Subcutaneous abdominal adipose tissue (tissue), 5 donors: ENCODE measurements at regions not wholly inside any gene's neighbourhood (a gene's known extent, or its start where the extent isn't known, plus 50 kb on each side); places are given as distances from the start of the nearest gene placed in this dataset.

ENCODE experiments used
- H3K27ac ChIP-seq: one replicate; pipeline ENCODE4 v1.7.0; 2013; ENCODE audit warnings: low read depth, mild to moderate bottlenecking, inconsistent platforms, low read length, moderate library complexity
- H3K27me3 ChIP-seq, 5 donors: one replicate each; pipeline ENCODE4 v1.7.0; 2013; ENCODE audit warnings: low read length in 5 of 5, inconsistent platforms in 1 of 5; ENCODE audit not compliant: control insufficient read depth in 5 of 5, insufficient read depth in 4 of 5
- H3K36me3 ChIP-seq, 5 donors: one replicate each; pipeline ENCODE4 v1.7.0; 2013; ENCODE audit warnings: low read length in 5 of 5; ENCODE audit not compliant: control insufficient read depth in 5 of 5, insufficient read depth in 5 of 5
- H3K4me1 ChIP-seq, 5 donors: one replicate each; pipeline ENCODE4 v1.7.0; 2013; ENCODE audit warnings: low read length in 5 of 5, mild to moderate bottlenecking in 3 of 5, moderate library complexity in 1 of 5; ENCODE audit not compliant: control insufficient read depth in 5 of 5, insufficient read depth in 5 of 5
- H3K4me3 ChIP-seq, 5 donors: one replicate each; pipeline ENCODE4 v1.7.0; 2013; ENCODE audit warnings: low read length in 5 of 5, low read depth in 1 of 5
- H3K9ac ChIP-seq, 5 donors: one replicate each; pipeline ENCODE4 v1.7.0; 2013; ENCODE audit warnings: low read length in 5 of 5, mild to moderate bottlenecking in 4 of 5, moderate library complexity in 3 of 5
- H3K9me3 ChIP-seq, 5 donors: one replicate each; pipeline ENCODE4 v1.7.0; 2013; ENCODE audit warnings: low read length in 5 of 5; ENCODE audit not compliant: control insufficient read depth in 5 of 5
- donor health status: healthy.
- donor health status: healthy.
- donor health status: healthy.
- donor health status: healthy.
- donor health status: healthy.

DNA sequence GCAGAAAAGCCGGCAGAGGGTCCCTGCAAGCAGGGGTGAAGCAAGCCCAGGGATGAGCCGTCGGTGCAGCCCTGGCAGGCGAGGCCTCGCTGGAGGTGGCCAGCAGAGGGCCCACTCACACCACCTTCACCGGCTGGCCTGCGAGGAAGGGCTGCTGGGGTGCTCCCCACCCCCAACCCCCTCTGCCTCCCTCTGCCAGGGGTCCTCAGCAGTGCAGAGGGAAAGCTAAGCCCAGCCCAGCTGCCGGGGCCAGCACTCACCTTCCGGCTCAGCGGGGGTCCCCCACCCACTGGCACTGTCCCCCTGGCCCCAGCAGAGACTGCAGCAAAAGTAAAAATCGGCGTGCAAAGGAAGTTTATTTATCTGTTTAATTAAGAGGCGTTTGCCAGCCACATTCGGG, 113.4 kb downstream of the ENGASE start:
- Histone ChIP-seq H3K36me3 (no peaks in the 10 kb centered on the region), H3K9ac (no peak overlapping the region), H3K9me3 (no peaks in the 10 kb centered on the region), H3K27me3 (peaks cover 58 to 90% (median 77%) of the 10 kb centered on the region in 5 donors), H3K27ac (no peak overlapping the region), H3K4me3 (no peak overlapping the region), H3K4me1 (peaks cover 0 to 8% (median 3%) of the 10 kb centered on the region in 5 donors)

DNA sequence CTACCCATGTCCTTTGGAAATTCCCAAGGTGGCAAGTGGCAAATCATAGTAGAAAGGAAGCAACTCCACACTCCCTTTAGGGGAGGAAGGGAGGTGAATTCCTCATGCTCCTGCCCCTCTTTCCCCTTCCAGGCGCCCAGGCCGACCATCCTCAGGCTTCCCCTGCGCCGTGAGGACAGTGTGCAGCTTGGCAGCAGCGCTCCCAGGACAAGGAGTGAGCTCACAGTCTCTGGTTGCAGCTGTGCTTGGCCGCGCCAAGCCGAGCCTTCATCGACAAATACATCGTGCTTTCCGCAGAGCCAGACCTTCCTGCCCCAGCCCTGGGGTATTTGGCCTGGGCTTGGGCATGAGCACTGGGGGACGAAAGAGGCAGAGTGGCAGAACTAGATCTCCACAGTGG, 112.6 kb downstream of the ENGASE start:
- H3K4me1 ChIP-seq = peaks cover 0 to 8% (median 3%) of the 10 kb centered on the region in 5 donors
- H3K9ac ChIP-seq = no peak overlapping the region
- H3K4me3 ChIP-seq = no peak overlapping the region
- H3K9me3 ChIP-seq = no peaks in the 10 kb centered on the region
- H3K27ac ChIP-seq = no peak overlapping the region
- H3K27me3 ChIP-seq = peaks cover 52 to 81% (median 70%) of the 10 kb centered on the region in 5 donors
- H3K36me3 ChIP-seq = no peaks in the 10 kb centered on the region

DNA sequence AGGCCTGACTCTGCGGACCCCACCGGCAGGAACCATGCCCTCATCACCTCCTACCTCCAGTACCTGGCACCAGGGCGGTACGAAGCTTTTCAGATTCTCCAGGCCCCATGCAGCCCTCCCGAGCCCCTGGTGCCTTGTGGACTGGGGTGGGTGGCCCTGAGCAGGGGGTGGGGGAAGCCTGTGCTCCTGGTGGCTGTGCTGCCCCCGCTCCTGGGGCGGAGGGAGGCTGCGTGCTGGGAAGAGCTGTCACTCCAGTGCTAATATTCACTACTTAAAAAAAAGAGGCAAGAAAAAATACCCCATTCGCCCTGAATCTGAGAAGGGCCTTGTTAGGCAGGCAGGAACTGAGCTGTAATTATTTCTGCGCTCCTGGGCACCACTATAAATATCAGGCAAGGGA, 111.8 kb downstream of the ENGASE start:
- H3K27me3 ChIP-seq = peaks cover 44 to 76% (median 71%) of the 10 kb centered on the region in 5 donors
- no peak overlapping the region for H3K9ac ChIP-seq
- H3K27ac ChIP-seq = no peak overlapping the region
- H3K9me3 ChIP-seq = no peaks in the 10 kb centered on the region
- H3K4me3 ChIP-seq = no peak overlapping the region
- H3K36me3 ChIP-seq = no peaks in the 10 kb centered on the region
- H3K4me1 ChIP-seq = peaks cover 0 to 8% (median 3%) of the 10 kb centered on the region in 5 donors

DNA sequence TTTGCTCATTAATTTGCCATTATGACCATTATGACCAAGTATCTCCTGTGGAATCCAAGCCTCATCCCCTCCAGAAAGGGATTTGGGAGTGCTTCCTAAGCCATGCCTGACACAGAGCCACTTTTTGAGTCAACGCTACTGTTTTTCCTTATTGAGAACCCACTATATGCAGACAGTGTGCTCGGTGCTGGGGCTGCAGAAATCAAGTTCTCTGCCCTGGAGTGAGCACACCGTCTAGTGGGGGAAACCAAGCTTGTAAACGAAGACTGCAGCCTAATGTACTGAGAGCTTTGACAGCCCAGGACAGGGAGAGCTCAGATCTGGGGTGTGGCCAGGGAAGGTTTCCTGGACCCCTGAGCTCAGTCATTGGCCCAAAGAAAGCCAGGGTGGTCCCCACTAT, 111.0 kb downstream of the ENGASE start:
- Histone ChIP-seq H3K27ac (no peak overlapping the region), H3K9ac (no peak overlapping the region), H3K4me1 (peaks cover 0 to 8% (median 3%) of the 10 kb centered on the region in 5 donors), H3K4me3 (no peak overlapping the region), H3K27me3 (peaks cover 37 to 76% (median 71%) of the 10 kb centered on the region in 5 donors), H3K36me3 (no peaks in the 10 kb centered on the region), H3K9me3 (no peaks in the 10 kb centered on the region)

DNA sequence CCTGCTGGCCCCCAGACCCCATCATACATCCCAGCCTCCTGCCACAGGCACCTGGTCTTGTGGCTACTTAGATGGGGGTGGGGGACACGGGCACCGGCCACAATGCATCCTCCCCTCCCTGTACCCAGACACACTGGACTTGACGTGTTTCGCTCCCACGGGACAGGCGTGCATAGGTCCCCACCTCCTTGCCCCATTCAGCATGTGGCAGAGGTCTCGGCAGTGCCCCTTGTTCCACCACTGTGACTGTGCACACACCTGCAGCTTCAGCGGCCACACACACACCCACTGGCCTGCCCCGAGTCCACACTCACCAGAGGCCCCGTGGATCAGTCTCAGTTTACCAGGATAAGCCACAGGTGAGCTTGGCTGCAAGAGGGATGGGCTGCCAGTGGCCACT, 109.6 kb downstream of the ENGASE start:
- Histone ChIP-seq H3K9me3 (no peaks in the 10 kb centered on the region), H3K9ac (no peak overlapping the region), H3K36me3 (no peaks in the 10 kb centered on the region), H3K27ac (no peak overlapping the region), H3K27me3 (peaks cover 38 to 71% (median 70%) of the 10 kb centered on the region in 5 donors), H3K4me1 (peaks cover 0 to 8% (median 3%) of the 10 kb centered on the region in 5 donors), H3K4me3 (no peak overlapping the region)

DNA sequence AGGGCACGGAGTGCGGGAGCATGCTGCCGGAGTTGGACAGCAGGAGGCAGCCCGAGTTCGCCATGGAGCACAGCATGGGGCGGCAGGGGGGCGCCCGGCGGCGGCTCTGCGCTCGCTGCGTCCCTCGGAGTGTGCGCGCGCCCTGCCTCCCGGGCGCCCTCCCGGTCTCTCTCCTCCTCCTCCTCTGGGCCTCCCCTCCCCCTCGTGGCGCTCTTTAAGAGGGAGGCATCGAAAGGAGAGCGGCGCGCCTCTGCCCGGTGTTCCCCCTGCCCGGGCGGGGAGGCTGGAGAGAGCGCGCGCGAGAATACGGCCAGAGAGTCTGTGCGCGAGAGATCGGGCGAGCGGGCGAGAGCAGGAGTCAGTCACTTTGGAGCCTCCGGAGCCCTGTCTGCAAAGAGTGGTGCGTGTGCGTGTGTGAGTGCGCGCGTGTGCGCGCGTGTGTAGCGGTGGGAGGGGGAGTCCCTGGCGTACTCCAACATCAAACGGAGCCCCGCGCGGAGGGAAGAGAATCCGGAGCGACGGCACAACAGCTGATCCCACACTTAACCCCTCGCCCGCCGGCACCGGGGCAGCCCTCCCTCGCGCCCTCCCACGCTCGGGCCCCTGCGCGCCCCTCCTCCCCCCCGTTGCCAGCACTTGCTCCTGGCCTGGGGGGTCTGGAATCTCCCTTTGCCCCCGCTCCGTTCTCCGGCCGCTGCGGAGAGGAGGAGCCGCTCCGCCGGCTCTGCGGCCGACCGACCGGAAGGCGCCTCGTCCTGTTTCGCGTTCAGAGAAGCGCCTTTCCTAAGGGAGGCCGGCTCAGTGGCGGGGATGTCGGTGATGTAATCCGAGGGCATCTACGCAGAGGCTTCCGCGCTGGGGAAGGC, 108.9 kb downstream of the ENGASE start:
- Histone ChIP-seq H3K36me3 (no peaks in the 10 kb centered on the region), H3K9me3 (no peaks in the 10 kb centered on the region), H3K9ac (no peak overlapping the region), H3K4me3 (no peak overlapping the region), H3K27me3 (peaks cover 38 to 75% (median 65%) of the 10 kb centered on the region in 5 donors), H3K4me1 (peaks cover 0 to 8% (median 3%) of the 10 kb centered on the region in 5 donors), H3K27ac (no peak overlapping the region)

DNA sequence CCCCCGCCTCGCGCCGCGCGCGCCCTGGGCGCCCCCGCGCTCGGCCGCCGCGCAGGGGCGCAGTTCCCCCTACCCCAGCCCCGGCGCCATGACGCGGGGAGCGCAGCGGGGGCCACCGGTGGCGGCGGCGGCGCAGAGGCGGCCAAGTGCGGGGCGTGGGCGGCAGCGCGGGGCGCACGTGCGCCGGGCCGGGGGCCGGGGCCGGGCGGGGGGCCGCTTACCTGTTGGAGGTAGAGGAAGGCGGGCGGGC, 108.3 kb downstream of the ENGASE start:
- Histone ChIP-seq H3K27ac (no peak overlapping the region), H3K4me3 (no peak overlapping the region), H3K9ac (no peak overlapping the region), H3K27me3 (peaks cover 38 to 76% (median 60%) of the 10 kb centered on the region in 5 donors), H3K36me3 (no peaks in the 10 kb centered on the region), H3K4me1 (peaks cover 0 to 8% (median 3%) of the 10 kb centered on the region in 5 donors), H3K9me3 (no peaks in the 10 kb centered on the region)

DNA sequence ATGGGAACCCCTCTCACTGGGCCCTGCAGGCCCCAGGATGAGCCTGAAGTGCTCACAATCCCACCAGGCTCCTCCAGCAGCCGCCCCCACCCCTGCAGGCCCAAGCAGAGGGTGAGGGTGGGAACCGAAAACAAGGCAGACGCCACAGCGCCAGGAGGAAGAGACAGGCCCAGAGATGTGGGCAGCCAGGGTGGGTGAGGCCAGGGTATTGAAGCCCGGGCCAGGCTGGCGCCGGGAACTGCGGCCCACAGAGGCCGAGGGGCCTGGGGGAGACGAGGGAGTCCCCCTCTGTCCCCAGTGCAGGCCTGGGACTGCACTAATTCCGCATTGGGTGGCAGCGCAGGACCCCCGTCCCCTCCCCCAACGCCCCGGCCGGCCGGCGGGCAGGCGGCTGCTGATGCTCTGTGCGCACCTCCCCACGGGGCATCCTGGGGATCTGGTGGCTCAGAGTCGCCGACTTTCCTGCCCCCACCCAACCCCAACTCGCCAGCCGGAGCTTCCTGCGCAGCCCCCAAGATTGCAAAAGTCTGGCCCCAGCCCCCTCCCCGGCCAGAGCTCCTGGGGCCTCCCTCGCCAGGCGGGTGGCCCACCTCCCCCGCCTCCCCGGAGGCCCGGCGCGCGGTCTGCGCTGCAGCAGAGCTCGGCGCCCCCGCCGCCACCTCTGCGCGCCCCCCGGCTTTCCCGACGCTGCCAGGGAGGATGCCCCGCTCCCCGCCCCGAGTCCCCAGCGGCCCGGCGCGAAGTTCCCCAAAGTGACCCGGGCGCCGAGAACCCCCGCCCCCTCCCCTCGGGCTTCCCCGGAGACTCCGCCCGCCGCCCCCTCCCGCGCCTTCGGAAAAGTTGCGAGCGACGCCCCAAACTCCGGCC, 107.8 kb downstream of the ENGASE start:
- no peak overlapping the region for H3K4me3 ChIP-seq
- H3K27me3 ChIP-seq = peaks cover 38 to 74% (median 59%) of the 10 kb centered on the region in 5 donors
- no peak overlapping the region for H3K9ac ChIP-seq
- H3K36me3 ChIP-seq = no peaks in the 10 kb centered on the region
- H3K27ac ChIP-seq = no peak overlapping the region
- H3K9me3 ChIP-seq = no peaks in the 10 kb centered on the region
- H3K4me1 ChIP-seq = peaks cover 0 to 8% (median 3%) of the 10 kb centered on the region in 5 donors

DNA sequence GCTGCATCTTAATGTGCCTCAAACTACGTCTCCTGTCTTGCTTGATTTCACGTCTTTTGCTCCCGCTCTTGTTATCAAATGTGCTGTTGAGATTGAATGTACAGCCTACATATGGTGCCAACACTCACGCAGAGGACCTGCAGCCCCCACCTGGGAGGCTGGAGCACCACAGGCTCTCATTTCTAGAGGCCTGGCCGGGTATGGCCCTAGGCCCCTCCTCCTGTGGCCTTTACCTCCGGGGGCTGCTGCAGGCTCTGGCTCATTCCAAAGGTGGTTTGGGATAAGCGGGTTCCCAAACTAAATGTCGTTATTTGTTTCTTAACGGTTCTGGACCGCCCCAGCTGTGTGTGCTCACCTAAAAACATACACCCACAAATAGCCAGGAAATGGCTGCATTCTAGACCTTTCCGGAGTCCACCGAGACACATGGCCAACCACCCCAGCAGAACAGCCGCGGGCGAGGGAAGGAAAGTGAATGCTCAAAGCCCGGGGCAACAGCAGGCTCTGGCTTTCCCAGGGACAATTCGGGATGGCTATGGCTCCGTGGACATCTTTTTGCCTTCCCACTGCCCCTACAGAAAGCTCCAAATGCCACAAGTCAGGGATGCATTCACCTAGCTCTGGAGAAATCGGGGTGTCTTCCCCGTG, 105.9 kb downstream of the ENGASE start:
- Histone ChIP-seq H3K9me3 (no peaks in the 10 kb centered on the region), H3K4me3 (no peak overlapping the region), H3K27me3 (peaks cover 39 to 64% (median 53%) of the 10 kb centered on the region in 5 donors), H3K27ac (no peak overlapping the region), H3K9ac (no peak overlapping the region), H3K4me1 (peaks cover 0 to 8% (median 3%) of the 10 kb centered on the region in 5 donors), H3K36me3 (no peaks in the 10 kb centered on the region)
